Mammary epithelial cell (primary cell): ENCODE measurements at regions not wholly inside any gene's neighbourhood (a gene's known extent, or its start where the extent isn't known, plus 50 kb on each side); places are given as distances from the start of the nearest gene placed in this dataset.

Experiments
- EZH2 ChIP-seq: IDR thresholded peaks from 2 replicates; pipeline ENCODE4 v1.6.1; 2012; ENCODE audit warnings: low read length, inconsistent platforms, borderline replicate concordance
- TF ChIP-seq, protein P1 (sequence below), 2 donors: IDR thresholded peaks in 1 of 2; conservative IDR thresholded peaks in 1 of 2; 2 replicates each; pipeline ENCODE4 v1.5.1; 2011 to 2012; ENCODE audit warnings: inconsistent platforms in 2 of 2, low read length in 2 of 2, mild to moderate bottlenecking in 2 of 2, control low read depth in 1 of 2, low read depth in 1 of 2; ENCODE audit not compliant: insufficient read depth in 1 of 2; ENCODE audit errors: extremely low read depth in 1 of 2

DNA sequence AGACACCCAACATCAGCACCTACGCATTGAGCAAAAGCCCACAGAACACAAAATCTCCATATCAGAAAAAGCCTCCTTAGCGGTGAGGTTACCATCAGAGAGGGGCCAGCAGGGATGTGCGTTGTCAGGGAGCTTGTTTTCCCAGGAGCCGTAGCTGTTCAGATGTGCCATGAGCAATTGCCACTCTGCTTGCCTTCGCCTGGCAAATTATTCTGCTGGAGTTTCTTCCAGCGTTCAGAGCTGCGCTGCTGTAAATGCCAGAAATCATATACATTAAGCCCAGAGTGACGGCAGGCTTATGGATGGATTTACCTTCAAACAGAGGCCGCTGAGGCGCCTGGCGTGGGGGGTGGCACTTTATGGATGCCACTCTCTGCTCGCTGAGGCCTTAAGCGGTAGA, 632.3 kb downstream of the BCOR start:
- TF ChIP-seq, protein P1, sequence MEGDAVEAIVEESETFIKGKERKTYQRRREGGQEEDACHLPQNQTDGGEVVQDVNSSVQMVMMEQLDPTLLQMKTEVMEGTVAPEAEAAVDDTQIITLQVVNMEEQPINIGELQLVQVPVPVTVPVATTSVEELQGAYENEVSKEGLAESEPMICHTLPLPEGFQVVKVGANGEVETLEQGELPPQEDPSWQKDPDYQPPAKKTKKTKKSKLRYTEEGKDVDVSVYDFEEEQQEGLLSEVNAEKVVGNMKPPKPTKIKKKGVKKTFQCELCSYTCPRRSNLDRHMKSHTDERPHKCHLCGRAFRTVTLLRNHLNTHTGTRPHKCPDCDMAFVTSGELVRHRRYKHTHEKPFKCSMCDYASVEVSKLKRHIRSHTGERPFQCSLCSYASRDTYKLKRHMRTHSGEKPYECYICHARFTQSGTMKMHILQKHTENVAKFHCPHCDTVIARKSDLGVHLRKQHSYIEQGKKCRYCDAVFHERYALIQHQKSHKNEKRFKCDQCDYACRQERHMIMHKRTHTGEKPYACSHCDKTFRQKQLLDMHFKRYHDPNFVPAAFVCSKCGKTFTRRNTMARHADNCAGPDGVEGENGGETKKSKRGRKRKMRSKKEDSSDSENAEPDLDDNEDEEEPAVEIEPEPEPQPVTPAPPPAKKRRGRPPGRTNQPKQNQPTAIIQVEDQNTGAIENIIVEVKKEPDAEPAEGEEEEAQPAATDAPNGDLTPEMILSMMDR (conservative IDR thresholded peaks at IDR 0.05 in 1 of 2, IDR thresholded peaks at IDR 0.05 in 1 of 2; ENCODE audit: extremely low read depth in 1 of 2, insufficient read depth in 1 of 2, low read depth in 1 of 2, low read length in 2 of 2) = no peak
- TF ChIP-seq EZH2 = no peak
